ENCODE measurements at regions not wholly inside any gene's neighbourhood (a gene's known extent, or its start where the extent isn't known, plus 50 kb on each side); places are given as distances from the start of the nearest gene placed in this dataset.
"Not testable (repeated sequence)": the region's sequence is repeated elsewhere in the genome, so short reads cannot be mapped to it uniquely, and the experiment has no call there.

DNA sequence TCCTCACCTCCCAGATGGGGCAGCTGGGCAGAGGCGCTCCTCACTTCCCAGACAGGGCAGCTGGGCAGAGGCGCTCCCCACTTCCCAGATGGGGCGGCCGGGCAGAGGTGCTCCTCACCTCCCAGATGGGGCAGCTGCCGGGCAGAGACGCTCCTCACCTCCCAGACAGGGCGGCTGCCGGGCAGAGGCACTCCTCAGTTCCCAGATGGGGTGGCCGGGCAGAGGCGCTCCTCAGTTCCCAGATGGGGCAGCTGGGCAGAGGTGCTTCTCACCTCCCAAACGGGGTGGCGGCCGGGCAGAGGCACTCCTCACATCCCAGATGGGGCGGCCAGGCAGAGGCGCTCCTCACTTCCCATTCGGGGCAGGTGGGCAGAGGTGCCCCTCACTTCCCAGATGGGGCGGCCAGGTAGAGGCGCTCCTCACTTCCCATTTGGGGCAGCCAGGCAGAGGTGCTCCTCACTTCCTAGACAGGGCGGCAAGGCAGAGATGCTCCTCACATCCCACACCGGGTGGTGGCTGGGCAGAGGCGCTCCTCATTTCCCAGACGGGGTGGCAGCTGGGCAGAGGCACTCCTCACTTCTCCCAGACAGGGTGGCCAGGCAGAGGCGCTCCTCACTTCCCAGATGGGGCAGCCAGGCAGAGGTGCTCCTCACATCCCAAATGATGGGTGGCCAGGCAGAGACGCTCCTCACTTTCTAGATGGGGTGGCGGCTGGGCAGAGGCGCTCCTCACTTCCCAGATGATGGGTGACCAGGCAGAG lies 668.1 kb downstream of the NUP35 start:
- TF ChIP-seq, protein P1, sequence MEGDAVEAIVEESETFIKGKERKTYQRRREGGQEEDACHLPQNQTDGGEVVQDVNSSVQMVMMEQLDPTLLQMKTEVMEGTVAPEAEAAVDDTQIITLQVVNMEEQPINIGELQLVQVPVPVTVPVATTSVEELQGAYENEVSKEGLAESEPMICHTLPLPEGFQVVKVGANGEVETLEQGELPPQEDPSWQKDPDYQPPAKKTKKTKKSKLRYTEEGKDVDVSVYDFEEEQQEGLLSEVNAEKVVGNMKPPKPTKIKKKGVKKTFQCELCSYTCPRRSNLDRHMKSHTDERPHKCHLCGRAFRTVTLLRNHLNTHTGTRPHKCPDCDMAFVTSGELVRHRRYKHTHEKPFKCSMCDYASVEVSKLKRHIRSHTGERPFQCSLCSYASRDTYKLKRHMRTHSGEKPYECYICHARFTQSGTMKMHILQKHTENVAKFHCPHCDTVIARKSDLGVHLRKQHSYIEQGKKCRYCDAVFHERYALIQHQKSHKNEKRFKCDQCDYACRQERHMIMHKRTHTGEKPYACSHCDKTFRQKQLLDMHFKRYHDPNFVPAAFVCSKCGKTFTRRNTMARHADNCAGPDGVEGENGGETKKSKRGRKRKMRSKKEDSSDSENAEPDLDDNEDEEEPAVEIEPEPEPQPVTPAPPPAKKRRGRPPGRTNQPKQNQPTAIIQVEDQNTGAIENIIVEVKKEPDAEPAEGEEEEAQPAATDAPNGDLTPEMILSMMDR (IDR thresholded peaks at IDR 0.05): not testable (repeated sequence)
- not testable (repeated sequence) for TF ChIP-seq POLR2A (IDR thresholded peaks at IDR 0.05)

Data from thyroid gland (tissue), 4 donors.